ENCODE measurements at regions not wholly inside any gene's neighbourhood (a gene's known extent, or its start where the extent isn't known, plus 50 kb on each side); places are given as distances from the start of the nearest gene placed in this dataset.

DNA sequence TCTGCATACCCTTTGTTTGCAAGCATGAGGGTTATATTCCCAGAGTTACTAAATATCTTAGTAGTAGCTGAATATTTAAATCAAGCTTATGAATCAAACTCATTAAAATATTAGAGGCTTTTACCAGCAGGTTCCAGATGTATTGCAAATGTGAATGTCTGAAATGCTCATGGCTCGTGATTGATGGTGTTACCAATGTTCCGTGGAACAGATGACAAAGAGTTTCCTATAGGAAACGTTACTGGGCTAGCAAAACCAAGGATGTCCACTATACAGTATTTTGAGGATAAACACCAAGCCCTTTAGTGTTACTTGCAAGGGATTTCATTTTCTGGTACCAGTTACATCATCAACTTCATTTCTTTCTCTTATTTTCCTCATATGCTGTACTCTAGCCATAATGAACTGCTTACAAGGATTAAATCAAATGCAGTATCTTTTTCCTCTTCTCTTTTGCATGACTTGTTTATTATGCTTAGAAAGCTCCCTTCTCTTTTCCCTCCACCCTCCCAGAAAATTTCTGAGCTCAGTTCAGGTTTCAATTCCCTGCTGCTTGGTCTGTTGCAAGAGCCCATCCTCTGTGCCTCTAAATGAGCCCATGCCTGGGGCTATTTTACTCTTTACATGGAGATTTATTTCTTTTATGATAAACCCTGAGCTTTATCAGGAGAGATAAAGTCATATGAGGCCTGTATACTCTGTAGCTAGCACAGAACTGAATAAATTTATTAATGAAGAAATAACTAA is 1537.1 kb upstream of the GOT2 start:
- TF ChIP-seq, protein P1, sequence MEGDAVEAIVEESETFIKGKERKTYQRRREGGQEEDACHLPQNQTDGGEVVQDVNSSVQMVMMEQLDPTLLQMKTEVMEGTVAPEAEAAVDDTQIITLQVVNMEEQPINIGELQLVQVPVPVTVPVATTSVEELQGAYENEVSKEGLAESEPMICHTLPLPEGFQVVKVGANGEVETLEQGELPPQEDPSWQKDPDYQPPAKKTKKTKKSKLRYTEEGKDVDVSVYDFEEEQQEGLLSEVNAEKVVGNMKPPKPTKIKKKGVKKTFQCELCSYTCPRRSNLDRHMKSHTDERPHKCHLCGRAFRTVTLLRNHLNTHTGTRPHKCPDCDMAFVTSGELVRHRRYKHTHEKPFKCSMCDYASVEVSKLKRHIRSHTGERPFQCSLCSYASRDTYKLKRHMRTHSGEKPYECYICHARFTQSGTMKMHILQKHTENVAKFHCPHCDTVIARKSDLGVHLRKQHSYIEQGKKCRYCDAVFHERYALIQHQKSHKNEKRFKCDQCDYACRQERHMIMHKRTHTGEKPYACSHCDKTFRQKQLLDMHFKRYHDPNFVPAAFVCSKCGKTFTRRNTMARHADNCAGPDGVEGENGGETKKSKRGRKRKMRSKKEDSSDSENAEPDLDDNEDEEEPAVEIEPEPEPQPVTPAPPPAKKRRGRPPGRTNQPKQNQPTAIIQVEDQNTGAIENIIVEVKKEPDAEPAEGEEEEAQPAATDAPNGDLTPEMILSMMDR (IDR thresholded peaks at IDR 0.05; ENCODE audit: unreplicated experiment in 3 of 3) = no peak
- Mint-ChIP-seq H3K9me3 (peaks cover 2% of the 10 kb centered on the region), H3K36me3 (ENCODE audit: low read depth) (no peaks in the 10 kb centered on the region), H3K4me3 (no peak overlapping the region), H3K27me3 (ENCODE audit: low read depth) (no peaks in the 10 kb centered on the region), H3K27ac (no peak overlapping the region), H3K4me1 (no peaks in the 10 kb centered on the region)

DNA sequence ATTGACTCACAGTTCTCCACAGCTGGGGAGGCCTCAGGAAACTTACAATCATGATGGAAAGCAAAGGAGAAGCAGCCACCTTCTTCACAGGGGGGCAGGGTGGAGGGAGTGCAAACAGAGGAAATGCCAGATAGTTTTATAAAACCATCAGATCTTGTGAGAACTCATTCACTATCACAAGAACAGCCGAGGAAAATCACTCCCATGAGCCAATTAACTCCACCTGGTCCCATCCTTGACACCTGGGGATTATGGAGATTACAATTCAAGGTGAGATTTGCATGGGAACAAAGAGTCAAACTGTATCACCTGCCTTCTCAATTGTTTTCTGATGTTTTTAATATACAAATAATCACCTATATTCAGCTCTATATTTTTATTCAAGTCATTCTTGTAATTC is 1527.3 kb upstream of the GOT2 start:
- H3K4me3 Mint-ChIP-seq = no peak overlapping the region
- H3K9me3 Mint-ChIP-seq = no peaks in the 10 kb centered on the region
- no peaks in the 10 kb centered on the region for H3K27me3 Mint-ChIP-seq (ENCODE audit: low read depth)
- TF ChIP-seq, protein P1 (IDR thresholded peaks at IDR 0.05; ENCODE audit: unreplicated experiment in 3 of 3) = no peak
- no peak overlapping the region for H3K27ac Mint-ChIP-seq
- no peaks in the 10 kb centered on the region for H3K4me1 Mint-ChIP-seq
- no peaks in the 10 kb centered on the region for H3K36me3 Mint-ChIP-seq (ENCODE audit: low read depth)

DNA sequence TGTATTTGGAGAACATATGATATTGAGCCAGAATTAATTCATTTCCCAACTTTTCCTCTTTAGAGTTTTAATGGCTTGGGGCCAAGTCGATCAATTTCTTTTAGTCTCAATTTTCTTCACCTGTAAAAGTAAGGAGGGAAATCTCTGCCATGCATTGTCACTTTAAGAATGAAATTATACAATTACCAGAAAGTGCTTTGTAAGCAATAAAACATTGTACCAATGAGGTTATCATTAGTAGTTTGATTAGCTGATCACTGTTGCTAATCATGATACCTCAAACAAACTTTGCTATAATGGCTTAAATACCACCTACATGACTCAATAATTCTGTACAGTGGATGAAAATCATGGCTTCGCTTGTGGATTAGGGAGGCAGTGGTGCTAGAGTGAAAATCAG is 1525.8 kb upstream of the GOT2 start:
- no peak overlapping the region for H3K27ac Mint-ChIP-seq
- H3K9me3 Mint-ChIP-seq = no peaks in the 10 kb centered on the region
- H3K27me3 Mint-ChIP-seq (ENCODE audit: low read depth) = no peaks in the 10 kb centered on the region
- no peaks in the 10 kb centered on the region for H3K36me3 Mint-ChIP-seq (ENCODE audit: low read depth)
- TF ChIP-seq, protein P1 (IDR thresholded peaks at IDR 0.05; ENCODE audit: unreplicated experiment in 3 of 3) = no peak
- no peaks in the 10 kb centered on the region for H3K4me1 Mint-ChIP-seq
- H3K4me3 Mint-ChIP-seq = no peak overlapping the region

DNA sequence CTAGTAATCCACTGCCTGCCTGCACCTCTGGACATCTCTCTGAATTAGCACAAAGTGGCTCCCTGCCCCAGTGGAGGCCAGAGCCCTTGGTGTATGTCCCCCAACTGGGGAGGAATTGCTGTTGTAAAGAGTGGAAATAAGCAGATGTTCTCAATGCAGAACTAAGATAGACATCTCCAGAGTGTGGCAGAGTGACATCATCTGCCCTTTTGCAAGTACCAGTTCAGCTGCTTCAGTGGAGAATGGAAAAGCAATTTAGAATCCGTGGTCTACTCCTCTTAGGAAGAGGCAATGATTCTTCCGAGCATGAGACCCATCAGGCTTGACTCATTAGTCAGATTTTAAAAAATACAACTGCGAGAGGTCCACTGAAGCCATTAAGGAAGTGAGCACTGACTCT is 1512.0 kb upstream of the GOT2 start:
- Mint-ChIP-seq H3K27ac (no peak overlapping the region), H3K4me3 (no peak overlapping the region), H3K9me3 (no peaks in the 10 kb centered on the region), H3K27me3 (ENCODE audit: low read depth) (no peaks in the 10 kb centered on the region), H3K36me3 (ENCODE audit: low read depth) (no peaks in the 10 kb centered on the region), H3K4me1 (no peaks in the 10 kb centered on the region)
- TF ChIP-seq, protein P1 (IDR thresholded peaks at IDR 0.05; ENCODE audit: unreplicated experiment in 3 of 3) = no peak

DNA sequence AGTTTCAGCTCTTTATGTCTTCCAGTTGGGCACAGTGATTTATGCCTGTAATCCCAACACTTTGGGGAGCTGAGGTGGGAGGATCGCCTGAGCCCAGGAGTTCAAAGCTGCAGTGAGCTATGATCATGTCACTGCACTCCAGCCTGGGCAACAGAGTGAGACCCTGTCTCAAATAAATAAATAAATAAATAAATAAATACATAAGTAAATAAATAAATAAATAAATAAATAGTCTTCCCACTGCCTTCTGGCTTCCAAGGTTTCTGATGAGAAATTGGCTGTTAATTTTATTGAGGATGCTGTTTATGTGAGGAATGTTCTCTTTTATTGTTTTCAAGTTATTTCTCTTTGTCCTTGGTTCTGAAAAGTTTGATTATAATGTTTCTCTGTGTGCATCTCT is 1507.6 kb upstream of the GOT2 start:
- Mint-ChIP-seq H3K27ac (no peak overlapping the region), H3K9me3 (no peaks in the 10 kb centered on the region), H3K4me3 (no peak overlapping the region), H3K4me1 (no peaks in the 10 kb centered on the region), H3K36me3 (ENCODE audit: low read depth) (no peaks in the 10 kb centered on the region), H3K27me3 (ENCODE audit: low read depth) (no peaks in the 10 kb centered on the region)
- TF ChIP-seq, protein P1 (IDR thresholded peaks at IDR 0.05; ENCODE audit: unreplicated experiment in 3 of 3) = no peak

DNA sequence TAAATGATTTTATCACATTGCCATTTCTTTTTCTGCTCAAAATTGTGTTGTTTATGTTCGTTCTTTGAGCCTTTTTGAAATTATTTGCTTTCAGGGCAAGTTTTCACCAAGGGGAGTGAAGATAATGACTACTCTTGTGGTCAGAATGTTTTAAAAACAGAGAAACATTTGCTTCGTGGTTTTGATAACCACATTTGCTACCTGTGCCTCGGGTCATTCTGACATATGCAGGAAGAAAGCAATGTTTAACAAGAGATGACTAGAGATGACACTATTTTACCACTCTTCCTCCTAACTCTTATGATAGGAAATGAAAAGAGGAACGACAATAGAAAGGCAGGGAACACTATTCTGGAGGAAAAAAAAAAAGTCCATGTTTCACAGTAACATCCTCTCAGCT is 1496.5 kb upstream of the GOT2 start:
- Mint-ChIP-seq H3K27me3 (ENCODE audit: low read depth) (no peaks in the 10 kb centered on the region), H3K4me1 (no peaks in the 10 kb centered on the region), H3K36me3 (ENCODE audit: low read depth) (no peaks in the 10 kb centered on the region), H3K27ac (no peak overlapping the region), H3K4me3 (no peak overlapping the region), H3K9me3 (no peaks in the 10 kb centered on the region)
- TF ChIP-seq, protein P1 (IDR thresholded peaks at IDR 0.05; ENCODE audit: unreplicated experiment in 3 of 3) = no peak

Measured in nephron (organoid).